T-cell (primary cell): ENCODE measurements at regions not wholly inside any gene's neighbourhood (a gene's known extent, or its start where the extent isn't known, plus 50 kb on each side); places are given as distances from the start of the nearest gene placed in this dataset.

ENCODE experiments used
- ATAC-seq, 4 experiments: fragments of 200-7000 bp in 3 of 4; fragments of 150-1000 bp in 1 of 4; cut with Tn5 transposase; replicated peaks in 1 of 4; 1 replicate in 3 of 4; 2 replicates in 1 of 4; pipeline ENCODE4 v1.10.0; 2021; ENCODE audit warnings: moderate library complexity in 3 of 4, mild to moderate bottlenecking in 2 of 4, moderate number of reproducible peaks in 1 of 4
- CTCF ChIA-PET, 2 donors: fragments of 300-600 bp; sonication (Branson Sonifier 250); formaldehyde crosslinking; loops; one replicate each; lab custom pipeline; 2022; ENCODE audit warnings: antibody characterized with exemption in 2 of 2; lab: Charles Lee
- POLR2A ChIA-PET, 2 donors: fragments of 300-600 bp; sonication (Branson Sonifier 250); formaldehyde crosslinking; loops; one replicate each; lab custom pipeline; 2022; ENCODE audit warnings: antibody characterized with exemption in 2 of 2; lab: Charles Lee
- DNase-seq, 35 experiments: peaks; one replicate each; pipeline versions ENCODE4 v3.0.0 to v3.0.0-alpha.2; 2013 to 2023
- H3K27ac ChIP-seq: one replicate; pipeline ENCODE4 v1.5.1; 2013; ENCODE audit warnings: low read length
- H3K27me3 ChIP-seq, 2 experiments: replicated peaks in 1 of 2; 1 replicate in 1 of 2; 2 replicates in 1 of 2; pipeline versions ENCODE4 v1.6.1 to v1.7.0; 2013; ENCODE audit warnings: low read length in 1 of 2, mixed read lengths in 1 of 2; ENCODE audit not compliant: control insufficient read depth in 2 of 2, insufficient read depth in 2 of 2; ENCODE audit errors: extremely low read depth in 1 of 2
- H3K36me3 ChIP-seq, 2 donors: 1 replicate in 1 of 2; 2 replicates in 1 of 2; pipeline versions ENCODE4 v1.6.1 to v1.7.0; 2013; ENCODE audit warnings: low read length in 1 of 2; ENCODE audit not compliant: control insufficient read depth in 2 of 2, insufficient read depth in 1 of 2; ENCODE audit errors: extremely low read depth in 1 of 2
- H3K4me1 ChIP-seq, 2 experiments: 1 replicate in 1 of 2; 2 replicates in 1 of 2; pipeline versions ENCODE4 v1.6.1 to v1.7.0; 2013; ENCODE audit warnings: low read length in 2 of 2, mixed read lengths in 1 of 2; ENCODE audit not compliant: insufficient read depth in 2 of 2, control insufficient read depth in 1 of 2; ENCODE audit errors: extremely low read depth in 1 of 2
- H3K4me3 ChIP-seq, 2 donors: 1 replicate in 1 of 2; 2 replicates in 1 of 2; pipeline versions ENCODE4 v1.5.1 to v1.7.0; 2013; ENCODE audit warnings: mild to moderate bottlenecking in 2 of 2, low read length in 1 of 2, moderate library complexity in 1 of 2; ENCODE audit not compliant: control insufficient read depth in 1 of 2; ENCODE audit errors: extremely low read depth in 1 of 2
- H3K9me3 ChIP-seq: 2 replicates; pipeline ENCODE4 v1.7.0; 2013
- H3K27ac Mint-ChIP-seq, 2 donors: one replicate each; pipeline ENCODE4 v1.8.0; 2020 to 2021; ENCODE audit warnings: mild to moderate bottlenecking in 2 of 2, mixed read lengths in 2 of 2
- H3K27me3 Mint-ChIP-seq, 2 donors: one replicate each; pipeline ENCODE4 v1.8.0; 2021 to 2022; ENCODE audit warnings: mixed read lengths in 2 of 2
- H3K36me3 Mint-ChIP-seq: one replicate; pipeline ENCODE4 v1.8.0; 2021; ENCODE audit warnings: mixed read lengths
- H3K4me1 Mint-ChIP-seq, 3 donors: one replicate each; pipeline ENCODE4 v1.8.0; 2020 to 2022; ENCODE audit warnings: mixed read lengths in 3 of 3, mild to moderate bottlenecking in 1 of 3
- H3K4me3 Mint-ChIP-seq, 3 donors: one replicate each; pipeline ENCODE4 v1.8.0; 2020 to 2022; ENCODE audit warnings: mild to moderate bottlenecking in 3 of 3, mixed read lengths in 3 of 3, moderate library complexity in 3 of 3
- H3K9me3 Mint-ChIP-seq, 3 donors: one replicate each; pipeline ENCODE4 v1.8.0; 2020 to 2022; ENCODE audit warnings: mixed read lengths in 3 of 3
- WGBS: methylation state at CpG from one replicate; pipeline ENCODE4 v1.1.5; 2013; ENCODE audit warnings: missing lambda C conversion rate; ENCODE audit not compliant: insufficient coverage; 5-methylcytosine and 5-hydroxymethylcytosine counted together

GRCh38 chr12:78651755-78652154, 212.8 kb upstream of the SYT1 start:
- Mint-ChIP-seq H3K27me3 (no peaks in the 10 kb centered on the region), H3K9me3 (peaks cover 6 to 16% (median 15%) of the 10 kb centered on the region in 3 donors), H3K4me1 (no peaks in the 10 kb centered on the region), H3K36me3 (no peaks in the 10 kb centered on the region), H3K27ac (no peak overlapping the region), H3K4me3 (no peak overlapping the region)
- Histone ChIP-seq H3K27ac (no peak overlapping the region), H3K9me3 (no peaks in the 10 kb centered on the region), H3K4me3 (no peak overlapping the region), H3K36me3 (no peaks in the 10 kb centered on the region), H3K27me3 (no peaks in the 10 kb centered on the region), H3K4me1 (no peaks in the 10 kb centered on the region)
- ATAC-seq (no peak), DNase-seq (no peak)
- POLR2A ChIA-PET, result no interaction called here
- CTCF ChIA-PET, result no interaction called here

- Histone ChIP-seq H3K36me3 (no peaks in the 10 kb centered on the region), H3K27ac (no peak overlapping the region), H3K27me3 (no peaks in the 10 kb centered on the region), H3K9me3 (no peaks in the 10 kb centered on the region), H3K4me1 (no peaks in the 10 kb centered on the region), H3K4me3 (no peak overlapping the region)
- CTCF ChIA-PET, result no interaction called here
- peaks cover 0 to 17% (median 10%) of the 10 kb centered on the region in 3 donors for H3K9me3 Mint-ChIP-seq
- H3K4me3 Mint-ChIP-seq, result no peak overlapping the region
- WGBS, result no CpG with 5 or more reads among the region's 1 CpG
- DNase-seq (no peak), ATAC-seq (no peak)
- H3K27me3 Mint-ChIP-seq, result no peaks in the 10 kb centered on the region
- H3K36me3 Mint-ChIP-seq, result no peaks in the 10 kb centered on the region
- POLR2A ChIA-PET, result no interaction called here
- H3K27ac Mint-ChIP-seq, result no peak overlapping the region
- H3K4me1 Mint-ChIP-seq, result no peaks in the 10 kb centered on the region
These were observed 198.0 kb upstream of the SYT1 start for GRCh38 chr12:78666584-78666983.

GRCh38 chr12:78671295-78671694, 193.3 kb upstream of the SYT1 start:
- no peaks in the 10 kb centered on the region for H3K36me3 ChIP-seq
- POLR2A ChIA-PET, result interaction anchor here in 1 of 2 donors (0.6 kb wide), 1 partner anchor 24 kb away, joined by 3 read pairs; no protein-coding TSS in a partner anchor
- no peak overlapping the region for H3K4me3 ChIP-seq
- H3K27me3 ChIP-seq, result no peaks in the 10 kb centered on the region
- H3K4me1 Mint-ChIP-seq, result no peaks in the 10 kb centered on the region
- DNase-seq, result no peak
- H3K27ac ChIP-seq, result no peak overlapping the region
- no CpG with 5 or more reads among the region's 4 CpGs for WGBS
- no peak for ATAC-seq
- H3K4me1 ChIP-seq, result no peaks in the 10 kb centered on the region
- no peaks in the 10 kb centered on the region for H3K9me3 ChIP-seq
- H3K36me3 Mint-ChIP-seq, result no peaks in the 10 kb centered on the region
- H3K9me3 Mint-ChIP-seq, result peaks cover 0 to 13% (median 10%) of the 10 kb centered on the region in 3 donors
- H3K4me3 Mint-ChIP-seq, result no peak overlapping the region
- no peaks in the 10 kb centered on the region for H3K27me3 Mint-ChIP-seq
- no peak overlapping the region for H3K27ac Mint-ChIP-seq
- CTCF ChIA-PET, result no interaction called here

GRCh38 chr12:78672033-78672432, 192.5 kb upstream of the SYT1 start:
- H3K27ac Mint-ChIP-seq, result no peak overlapping the region
- ChIA-PET POLR2A (no interaction called here), CTCF (no interaction called here)
- H3K27me3 ChIP-seq, result no peaks in the 10 kb centered on the region
- no peaks in the 10 kb centered on the region for H3K4me1 Mint-ChIP-seq
- H3K27ac ChIP-seq, result no peak overlapping the region
- no peaks in the 10 kb centered on the region for H3K27me3 Mint-ChIP-seq
- peaks cover 0 to 13% (median 10%) of the 10 kb centered on the region in 3 donors for H3K9me3 Mint-ChIP-seq
- no peaks in the 10 kb centered on the region for H3K9me3 ChIP-seq
- no peak for DNase-seq
- no peaks in the 10 kb centered on the region for H3K4me1 ChIP-seq
- H3K36me3 Mint-ChIP-seq, result no peaks in the 10 kb centered on the region
- H3K4me3 ChIP-seq, result no peak overlapping the region
- H3K4me3 Mint-ChIP-seq, result no peak overlapping the region
- WGBS, result no CpG with 5 or more reads among the region's 2 CpGs
- ATAC-seq, result no peak
- H3K36me3 ChIP-seq, result no peaks in the 10 kb centered on the region

- Histone ChIP-seq H3K36me3 (no peaks in the 10 kb centered on the region), H3K4me1 (no peaks in the 10 kb centered on the region), H3K27ac (no peak overlapping the region), H3K9me3 (no peaks in the 10 kb centered on the region), H3K4me3 (no peak overlapping the region), H3K27me3 (no peaks in the 10 kb centered on the region)
- ATAC-seq (no peak), DNase-seq (no peak)
- H3K36me3 Mint-ChIP-seq, result no peaks in the 10 kb centered on the region
- H3K27me3 Mint-ChIP-seq, result no peaks in the 10 kb centered on the region
- WGBS, result no CpG with 5 or more reads among the region's 2 CpGs
- peaks cover 0 to 9% (median 3%) of the 10 kb centered on the region in 3 donors for H3K9me3 Mint-ChIP-seq
- ChIA-PET CTCF (no interaction called here), POLR2A (interaction anchor here in 1 of 2 donors (0.6 kb wide), 1 partner anchor 11 kb away, joined by 3 read pairs; no protein-coding TSS in a partner anchor)
- no peak overlapping the region for H3K27ac Mint-ChIP-seq
- H3K4me3 Mint-ChIP-seq, result no peak overlapping the region
- H3K4me1 Mint-ChIP-seq, result no peaks in the 10 kb centered on the region
These were observed 190.1 kb upstream of the SYT1 start for GRCh38 chr12:78674311-78675090.

GRCh38 chr12:78680596-78680995, 184.0 kb upstream of the SYT1 start:
- H3K27me3 ChIP-seq, result no peaks in the 10 kb centered on the region
- Mint-ChIP-seq H3K4me1 (no peaks in the 10 kb centered on the region), H3K4me3 (no peak overlapping the region), H3K27me3 (no peaks in the 10 kb centered on the region), H3K27ac (no peak overlapping the region), H3K36me3 (no peaks in the 10 kb centered on the region), H3K9me3 (peaks cover 2 to 12% (median 9%) of the 10 kb centered on the region in 3 donors)
- CTCF ChIA-PET, result no interaction called here
- WGBS, result no CpG with 5 or more reads among the region's 4 CpGs
- ATAC-seq (no peak), DNase-seq (no peak)
- no peak overlapping the region for H3K4me3 ChIP-seq
- H3K36me3 ChIP-seq, result no peaks in the 10 kb centered on the region
- POLR2A ChIA-PET, result no interaction called here
- no peaks in the 10 kb centered on the region for H3K9me3 ChIP-seq
- no peak overlapping the region for H3K27ac ChIP-seq
- no peaks in the 10 kb centered on the region for H3K4me1 ChIP-seq
